NCI-H2171 treated with DMSO at 0.1 percent for 48 hours (cell line): ENCODE measurements at regions not wholly inside any gene's neighbourhood (a gene's known extent, or its start where the extent isn't known, plus 50 kb on each side); places are given as distances from the start of the nearest gene placed in this dataset.

Experiments used
- DNase-seq: peaks from one replicate; lab custom pipeline; 2025; lab: John Stamatoyannopoulos, UW

- DNase-seq, result no peak
Observed at GRCh38 chr7:7118822-7119221, 63.5 kb upstream of the C1GALT1 start.

GRCh38 chr7:7119729-7120128 is 62.6 kb upstream of the C1GALT1 start:
- DNase-seq, result peak; percentile 55

GRCh38 chr7:7122033-7122478 is 60.3 kb upstream of the C1GALT1 start:
- DNase-seq, result no peak

GRCh38 chr7:7122701-7123281 is 59.6 kb upstream of the C1GALT1 start:
- DNase-seq, result no peak

GRCh38 chr7:7125963-7126362 is 56.4 kb upstream of the C1GALT1 start:
- no peak for DNase-seq

GRCh38 chr7:7127773-7128172 is 54.6 kb upstream of the C1GALT1 start:
- DNase-seq, result no peak

GRCh38 chr7:7129381-7129780 is 53.0 kb upstream of the C1GALT1 start:
- no peak for DNase-seq

- DNase-seq, result no peak
Observed at GRCh38 chr7:7131273-7131672, 51.1 kb upstream of the C1GALT1 start.
